Hepatocyte (in vitro differentiated cells): ENCODE measurements at regions not wholly inside any gene's neighbourhood (a gene's known extent, or its start where the extent isn't known, plus 50 kb on each side); places are given as distances from the start of the nearest gene placed in this dataset.

Experiments
- DNase-seq: peaks from one replicate; pipeline ENCODE4 v3.0.0-alpha.2; 2016; ENCODE audit warnings: low spot score
- H2AFZ ChIP-seq: fragments of 200-600 bp; sonication (generic); 2 replicates; pipeline ENCODE4 v1.6.0; 2016; ENCODE audit warnings: antibody characterized with exemption, mild to moderate bottlenecking
- H3K27ac ChIP-seq: fragments of 200-600 bp; sonication (generic); 2 replicates; pipeline ENCODE4 v1.5.1; 2016; ENCODE audit warnings: mild to moderate bottlenecking
- H3K27me3 ChIP-seq: fragments of 200-600 bp; sonication (generic); 2 replicates; pipeline ENCODE4 v1.6.1; 2016
- H3K36me3 ChIP-seq: fragments of 200-600 bp; sonication (generic); replicated peaks from 2 replicates; pipeline ENCODE4 v1.5.1; 2016; ENCODE audit warnings: low read depth; ENCODE audit not compliant: insufficient read depth
- H3K4me1 ChIP-seq: fragments of 200-600 bp; sonication (generic); 2 replicates; pipeline ENCODE4 v1.5.1; 2016; ENCODE audit warnings: mild to moderate bottlenecking, moderate library complexity; ENCODE audit not compliant: insufficient read depth
- H3K4me2 ChIP-seq: fragments of 200-600 bp; sonication (generic); 2 replicates; pipeline ENCODE4 v1.6.0; 2016
- H3K4me3 ChIP-seq: fragments of 200-600 bp; sonication (generic); 2 replicates; pipeline ENCODE4 v1.5.1; 2016; ENCODE audit warnings: mild to moderate bottlenecking
- H3K79me2 ChIP-seq: fragments of 200-600 bp; sonication (generic); 2 replicates; pipeline ENCODE4 v1.6.0; 2017; ENCODE audit warnings: mild to moderate bottlenecking
- H3K9me2 ChIP-seq: fragments of 200-600 bp; sonication (generic); replicated peaks from 2 replicates; pipeline ENCODE4 v1.6.0; 2017; ENCODE audit warnings: mild to moderate bottlenecking; ENCODE audit not compliant: insufficient read depth
- H3K9me3 ChIP-seq: fragments of 200-600 bp; sonication (generic); 2 replicates; pipeline ENCODE4 v1.5.1; 2016; ENCODE audit warnings: low read depth, mild to moderate bottlenecking
- H4K20me1 ChIP-seq: fragments of 200-600 bp; sonication (generic); 2 replicates; pipeline ENCODE4 v1.6.0; 2016; ENCODE audit warnings: mild to moderate bottlenecking; ENCODE audit not compliant: insufficient read depth, poor library complexity, severe bottlenecking
- CTCF ChIP-seq: fragments of 200-600 bp; sonication (generic); IDR thresholded peaks from 2 replicates; pipeline ENCODE4 v1.5.1; 2016; ENCODE audit warnings: antibody characterized with exemption, mild to moderate bottlenecking; ENCODE audit not compliant: poor library complexity
- EZH2 ChIP-seq: fragments of 200-600 bp; sonication (generic); IDR thresholded peaks from 2 replicates; pipeline ENCODE4 v1.6.1; 2016; ENCODE audit warnings: antibody characterized with exemption, mild to moderate bottlenecking, borderline replicate concordance
- EZH2phosphoT487 ChIP-seq: fragments of 200-600 bp; sonication (generic); IDR thresholded peaks from one replicate; pipeline ENCODE4 v1.6.1; 2018; ENCODE audit warnings: antibody characterized with exemption, mild to moderate bottlenecking, low read depth, moderate library complexity; ENCODE audit not compliant: unreplicated experiment, severe bottlenecking
- WGBS: methylation state at CpG from one replicate; pipeline ENCODE4 v1.1.6; 2016; ENCODE audit warnings: low lambda C conversion rate; ENCODE audit errors: missing lambda C conversion rate; 5-methylcytosine and 5-hydroxymethylcytosine counted together

GRCh38 chr10:111872591-111872990 is 311.0 kb downstream of the GPAM start:
- Histone ChIP-seq H3K27me3 (no peaks in the 10 kb centered on the region), H3K4me1 (no peaks in the 10 kb centered on the region), H3K4me2 (no peak overlapping the region), H3K9me2 (no peaks in the 10 kb centered on the region), H2AFZ (no peak overlapping the region), H4K20me1 (no peaks in the 10 kb centered on the region), H3K27ac (no peak overlapping the region), H3K79me2 (no peaks in the 10 kb centered on the region), H3K36me3 (no peaks in the 10 kb centered on the region), H3K4me3 (no peak overlapping the region), H3K9me3 (no peaks in the 10 kb centered on the region)
- 59% methylated on average over 3 of the region's 3 CpGs for WGBS
- DNase-seq = no peak
- TF ChIP-seq EZH2phosphoT487 (no peak), EZH2 (no peak), CTCF (no peak)

DNA sequence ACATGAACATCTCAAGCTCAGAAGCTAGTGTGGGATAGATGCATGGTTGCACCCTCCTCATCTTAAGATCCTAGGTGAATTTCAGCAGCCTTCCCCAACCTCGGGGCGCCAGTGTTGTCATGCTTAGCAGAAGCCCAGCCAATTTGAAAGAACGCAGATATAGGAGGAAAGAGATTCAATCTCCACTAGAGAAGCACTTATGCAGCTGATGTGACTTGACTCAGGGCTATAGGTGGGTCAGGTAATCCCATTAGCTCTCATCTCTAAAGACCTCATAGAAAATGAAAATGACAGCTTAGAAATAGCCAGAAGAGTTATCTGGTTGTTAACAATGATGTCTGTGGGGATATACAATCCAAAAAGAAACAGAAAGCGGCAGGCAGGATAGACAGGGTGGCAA is 310.5 kb downstream of the GPAM start:
- H3K36me3 ChIP-seq = no peaks in the 10 kb centered on the region
- H3K9me2 ChIP-seq = no peaks in the 10 kb centered on the region
- H2AFZ ChIP-seq = no peak overlapping the region
- no peak overlapping the region for H3K27ac ChIP-seq
- no peaks in the 10 kb centered on the region for H3K9me3 ChIP-seq
- H3K4me3 ChIP-seq = no peak overlapping the region
- H4K20me1 ChIP-seq = no peaks in the 10 kb centered on the region
- 81% methylated on average over 4 of the region's 4 CpGs for WGBS
- H3K4me1 ChIP-seq = no peaks in the 10 kb centered on the region
- no peak for DNase-seq
- no peaks in the 10 kb centered on the region for H3K27me3 ChIP-seq
- no peak for TF ChIP-seq CTCF
- no peak for TF ChIP-seq EZH2
- TF ChIP-seq EZH2phosphoT487 = no peak
- no peak overlapping the region for H3K4me2 ChIP-seq
- H3K79me2 ChIP-seq = no peaks in the 10 kb centered on the region

DNA sequence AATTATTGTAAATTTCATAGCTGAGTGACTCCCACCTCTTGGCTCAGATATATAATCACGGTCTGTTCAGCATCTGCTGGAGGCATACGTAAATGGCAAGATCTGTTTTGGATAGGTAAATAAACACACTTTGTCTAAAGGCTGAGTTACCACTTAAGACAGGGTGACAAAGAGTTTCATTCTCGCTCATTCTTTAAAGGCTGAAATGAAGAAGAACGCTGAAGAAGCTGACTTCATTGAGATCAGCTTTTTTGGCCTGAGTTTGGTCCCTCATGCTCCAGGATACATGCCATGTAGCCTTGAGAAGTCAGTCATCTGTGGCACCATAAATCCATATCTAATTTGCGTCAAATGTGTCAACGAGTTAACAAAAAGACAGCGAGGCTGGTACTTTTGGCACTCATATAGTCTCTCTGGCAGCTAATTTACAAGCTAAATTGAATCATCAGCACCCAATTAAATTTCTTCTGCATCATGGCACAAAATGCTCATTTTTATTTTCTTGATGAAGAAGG is 309.9 kb downstream of the GPAM start:
- no peaks in the 10 kb centered on the region for H3K4me1 ChIP-seq
- no peaks in the 10 kb centered on the region for H3K79me2 ChIP-seq
- no peaks in the 10 kb centered on the region for H3K9me2 ChIP-seq
- DNase-seq = no peak
- H3K36me3 ChIP-seq = no peaks in the 10 kb centered on the region
- no peak overlapping the region for H2AFZ ChIP-seq
- no peak overlapping the region for H3K4me2 ChIP-seq
- H3K27me3 ChIP-seq = no peaks in the 10 kb centered on the region
- no peak overlapping the region for H3K4me3 ChIP-seq
- no peaks in the 10 kb centered on the region for H4K20me1 ChIP-seq
- TF ChIP-seq CTCF = no peak
- TF ChIP-seq EZH2 = no peak
- no peak for TF ChIP-seq EZH2phosphoT487
- H3K9me3 ChIP-seq = no peaks in the 10 kb centered on the region
- H3K27ac ChIP-seq = no peak overlapping the region
- 84% methylated on average over 7 of the region's 7 CpGs for WGBS

- H3K4me1 ChIP-seq = no peaks in the 10 kb centered on the region
- no peaks in the 10 kb centered on the region for H3K36me3 ChIP-seq
- no peaks in the 10 kb centered on the region for H3K79me2 ChIP-seq
- TF ChIP-seq EZH2phosphoT487 = no peak
- no peak for TF ChIP-seq CTCF
- no peak for TF ChIP-seq EZH2
- no peak overlapping the region for H2AFZ ChIP-seq
- H3K27me3 ChIP-seq = no peaks in the 10 kb centered on the region
- H4K20me1 ChIP-seq = no peaks in the 10 kb centered on the region
- DNase-seq = no peak
- H3K9me2 ChIP-seq = no peaks in the 10 kb centered on the region
- no peak overlapping the region for H3K4me3 ChIP-seq
- H3K27ac ChIP-seq = no peak overlapping the region
- H3K9me3 ChIP-seq = no peaks in the 10 kb centered on the region
- WGBS = 86% methylated on average over 3 of the region's 3 CpGs
- no peak overlapping the region for H3K4me2 ChIP-seq
Measured at GRCh38 chr10:111874576-111874975, 309.0 kb downstream of the GPAM start.
